CD4-positive, alpha-beta T cell (primary cell): ENCODE measurements at regions not wholly inside any gene's neighbourhood (a gene's known extent, or its start where the extent isn't known, plus 50 kb on each side); places are given as distances from the start of the nearest gene placed in this dataset.

ENCODE experiments used
- ATAC-seq: fragments of 200-7000 bp; cut with Tn5 transposase; one replicate; pipeline ENCODE4 v1.10.0; 2022; ENCODE audit warnings: mild to moderate bottlenecking; ENCODE audit not compliant: poor library complexity
- CTCF ChIA-PET: fragments of 350-600 bp; sonication (Branson Sonifier 250); formaldehyde crosslinking; loops from one replicate; lab custom pipeline; 2021; ENCODE audit warnings: antibody characterized with exemption, inconsistent platforms; lab: Charles Lee
- POLR2A ChIA-PET: fragments of 350-600 bp; sonication (Branson Sonifier 250); formaldehyde crosslinking; loops from one replicate; lab custom pipeline; 2021; ENCODE audit warnings: antibody characterized with exemption, inconsistent platforms; lab: Charles Lee
- DNase-seq, 14 experiments: peaks; one replicate each; pipeline ENCODE4 v3.0.0-alpha.2; 2013 to 2020; ENCODE audit warnings: mixed read lengths in 2 of 14
- H3K27ac ChIP-seq, 2 donors: one replicate each; pipeline versions ENCODE4 v1.5.1 to v1.7.0; 2013; ENCODE audit warnings: low read length in 2 of 2, low read depth in 1 of 2, mild to moderate bottlenecking in 1 of 2
- H3K27me3 ChIP-seq, 2 experiments: 1 replicate in 1 of 2; 2 replicates in 1 of 2; pipeline versions ENCODE4 v1.6.1 to v1.7.0; 2013; ENCODE audit warnings: low read length in 2 of 2, control low read depth in 1 of 2, mild to moderate bottlenecking in 1 of 2, moderate library complexity in 1 of 2; ENCODE audit not compliant: insufficient read depth in 2 of 2, control insufficient read depth in 1 of 2
- H3K36me3 ChIP-seq: one replicate; pipeline ENCODE4 v1.6.1; 2013; ENCODE audit warnings: low read length, control low read depth; ENCODE audit not compliant: insufficient read depth
- H3K4me1 ChIP-seq: one replicate; pipeline ENCODE4 v1.6.1; 2013; ENCODE audit warnings: low read length, control low read depth; ENCODE audit not compliant: insufficient read depth
- H3K4me3 ChIP-seq: one replicate; pipeline ENCODE4 v1.5.1; 2013; ENCODE audit warnings: mild to moderate bottlenecking, low read length, moderate library complexity
- H3K9me3 ChIP-seq, 2 experiments: 1 replicate in 1 of 2; 2 replicates in 1 of 2; pipeline versions ENCODE4 v1.6.1 to v1.7.0; 2013; ENCODE audit warnings: low read length in 2 of 2, mild to moderate bottlenecking in 2 of 2, control low read depth in 1 of 2, moderate library complexity in 1 of 2; ENCODE audit not compliant: control insufficient read depth in 1 of 2, insufficient read depth in 1 of 2
- H3K27ac Mint-ChIP-seq: one replicate; pipeline ENCODE4 v1.8.0; 2020; ENCODE audit warnings: mixed read lengths
- H3K27me3 Mint-ChIP-seq: one replicate; pipeline ENCODE4 v1.8.0; 2021; ENCODE audit warnings: mixed read lengths
- H3K36me3 Mint-ChIP-seq: one replicate; pipeline ENCODE4 v1.8.0; 2021; ENCODE audit warnings: low read depth, mixed read lengths
- H3K4me1 Mint-ChIP-seq: one replicate; pipeline ENCODE4 v1.8.0; 2021; ENCODE audit warnings: low read depth, mixed read lengths
- H3K4me3 Mint-ChIP-seq: one replicate; pipeline ENCODE4 v1.8.0; 2020; ENCODE audit warnings: mild to moderate bottlenecking, mixed read lengths
- H3K9me3 Mint-ChIP-seq: one replicate; pipeline ENCODE4 v1.8.0; 2020; ENCODE audit warnings: mixed read lengths
- CTCF ChIP-seq: fragments of 200-600 bp; IDR thresholded peaks from one replicate; pipeline ENCODE4 v1.8.0; 2022; ENCODE audit warnings: antibody characterized with exemption, mild to moderate bottlenecking
- intact Hi-C, 2 experiments: fragments of 100-400 bp; cut with DNase I in 1 of 2; cut with micrococcal nuclease in 1 of 2; formaldehyde crosslinking; loops; one replicate each; pipeline versions ENCODE4 v1.15.1 to v1.9.0; 2023 to 2025; cut with DNase I, micrococcal nuclease

- no peaks in the 10 kb centered on the region for H3K36me3 Mint-ChIP-seq
- DNase-seq, result no peak
- Histone ChIP-seq H3K9me3 (peaks cover 0 to 5% of the 10 kb centered on the region in 2 experiments), H3K27me3 (no peaks in the 10 kb centered on the region), H3K36me3 (no peaks in the 10 kb centered on the region), H3K4me1 (no peaks in the 10 kb centered on the region), H3K4me3 (no peak overlapping the region), H3K27ac (no peak overlapping the region)
- H3K4me1 Mint-ChIP-seq, result no peaks in the 10 kb centered on the region
- no peak overlapping the region for H3K27ac Mint-ChIP-seq
- POLR2A ChIA-PET, result no interaction called here
- H3K9me3 Mint-ChIP-seq, result peaks cover 7% of the 10 kb centered on the region
- H3K27me3 Mint-ChIP-seq, result no peaks in the 10 kb centered on the region
- TF ChIP-seq CTCF, result no peak
- no peak for ATAC-seq
- intact Hi-C loops, result loop anchor here in 1 of 2 experiments (10.0 kb wide), 1 partner anchor 1391 kb away; no protein-coding TSS in a partner anchor
- CTCF ChIA-PET, result no interaction called here
- no peak overlapping the region for H3K4me3 Mint-ChIP-seq
These were observed 2028.6 kb upstream of the CELF4 start for GRCh38 chr18:39594206-39594605.

DNA sequence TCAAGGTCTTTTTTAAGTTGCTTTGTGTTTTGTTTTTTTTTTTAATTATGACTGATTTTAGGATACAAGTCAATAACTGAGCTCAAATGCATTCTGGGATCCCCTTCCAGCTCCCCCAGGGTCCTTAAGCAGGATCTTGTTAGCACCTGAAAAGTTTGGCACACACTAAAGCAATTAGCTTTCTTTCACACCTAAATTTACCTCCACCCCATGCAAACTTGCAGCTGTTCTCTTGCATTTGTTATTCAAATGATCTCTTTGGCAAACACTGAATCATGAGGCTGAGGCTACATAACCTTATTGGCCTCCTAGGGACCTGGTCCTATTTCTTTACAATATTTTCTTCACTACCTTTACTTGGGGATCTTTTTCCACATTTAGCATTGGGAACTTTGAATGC, 2026.1 kb upstream of the CELF4 start:
- H3K4me3 Mint-ChIP-seq, result no peak overlapping the region
- peaks cover 6% of the 10 kb centered on the region for H3K9me3 Mint-ChIP-seq
- no peaks in the 10 kb centered on the region for H3K27me3 Mint-ChIP-seq

GRCh38 chr18:39589496-39589895, 2023.9 kb upstream of the CELF4 start:
- Mint-ChIP-seq H3K9me3 (peaks cover 9% of the 10 kb centered on the region), H3K4me1 (no peaks in the 10 kb centered on the region), H3K27me3 (no peaks in the 10 kb centered on the region), H3K36me3 (no peaks in the 10 kb centered on the region), H3K27ac (no peak overlapping the region), H3K4me3 (no peak overlapping the region)
- no peaks in the 10 kb centered on the region for H3K4me1 ChIP-seq
- no peak overlapping the region for H3K4me3 ChIP-seq
- no peaks in the 10 kb centered on the region for H3K27me3 ChIP-seq
- no peak for TF ChIP-seq CTCF
- CTCF ChIA-PET, result no interaction called here
- intact Hi-C loops, result no loop called here
- no peak overlapping the region for H3K27ac ChIP-seq
- POLR2A ChIA-PET, result no interaction called here
- no peaks in the 10 kb centered on the region for H3K36me3 ChIP-seq
- H3K9me3 ChIP-seq, result peaks cover 0 to 10% of the 10 kb centered on the region in 2 experiments
- DNase-seq, result no peak
- no peak for ATAC-seq

More for the DNA sequence above, 2026.1 kb upstream of the CELF4 start:
- H3K4me3 ChIP-seq, result no peak overlapping the region
- ChIA-PET CTCF (no interaction called here), POLR2A (no interaction called here)
- no peaks in the 10 kb centered on the region for H3K4me1 ChIP-seq
- H3K27me3 ChIP-seq, result no peaks in the 10 kb centered on the region
- ATAC-seq, result no peak
- Mint-ChIP-seq H3K36me3 (no peaks in the 10 kb centered on the region), H3K4me1 (no peaks in the 10 kb centered on the region), H3K27ac (no peak overlapping the region)
- no peaks in the 10 kb centered on the region for H3K36me3 ChIP-seq
- DNase-seq, result no peak
- intact Hi-C loops, result loop anchor here in 1 of 2 experiments (10.0 kb wide), 1 partner anchor 1393 kb away; no protein-coding TSS in a partner anchor
- no peak overlapping the region for H3K27ac ChIP-seq
- peaks cover 0 to 5% of the 10 kb centered on the region in 2 experiments for H3K9me3 ChIP-seq
- no peak for TF ChIP-seq CTCF
